ENCODE measurements at regions not wholly inside any gene's neighbourhood (a gene's known extent, or its start where the extent isn't known, plus 50 kb on each side); places are given as distances from the start of the nearest gene placed in this dataset.

- DNase-seq (ENCODE audit: low spot score): no peak
- in situ Hi-C loops (cut with MboI; ENCODE audit: low sequenced_read_pairs, unreplicated experiment): no loop called here
- no peak for TF ChIP-seq CTCF (IDR thresholded peaks at IDR 0.05; ENCODE audit: borderline replicate concordance, control extremely low read depth, extremely low read depth, insufficient read depth, missing control alignments)
Observed at GRCh38 chr10:61251089-61251488, 202.1 kb downstream of the TMEM26 start.

- in situ Hi-C loops (cut with MboI; ENCODE audit: low sequenced_read_pairs, unreplicated experiment): no loop called here
- DNase-seq (ENCODE audit: low spot score): no peak
- no peak for TF ChIP-seq CTCF (IDR thresholded peaks at IDR 0.05; ENCODE audit: borderline replicate concordance, control extremely low read depth, extremely low read depth, insufficient read depth, missing control alignments)
Observed at GRCh38 chr10:61250131-61250530, 203.1 kb downstream of the TMEM26 start.

GRCh38 chr10:61248013-61248412 is 205.2 kb downstream of the TMEM26 start:
- no peak for DNase-seq (ENCODE audit: low spot score)
- in situ Hi-C loops (cut with MboI; ENCODE audit: low sequenced_read_pairs, unreplicated experiment): no loop called here
- TF ChIP-seq CTCF (IDR thresholded peaks at IDR 0.05; ENCODE audit: borderline replicate concordance, control extremely low read depth, extremely low read depth, insufficient read depth, missing control alignments): no peak

- TF ChIP-seq CTCF (IDR thresholded peaks at IDR 0.05; ENCODE audit: borderline replicate concordance, control extremely low read depth, extremely low read depth, insufficient read depth, missing control alignments): no peak
- DNase-seq (ENCODE audit: low spot score): no peak
- in situ Hi-C loops (cut with MboI; ENCODE audit: low sequenced_read_pairs, unreplicated experiment): no loop called here
Observed at GRCh38 chr10:61244261-61244775, 208.9 kb downstream of the TMEM26 start.

GRCh38 chr10:61232780-61233179 is 220.4 kb downstream of the TMEM26 start:
- no peak for TF ChIP-seq CTCF (IDR thresholded peaks at IDR 0.05; ENCODE audit: borderline replicate concordance, control extremely low read depth, extremely low read depth, insufficient read depth, missing control alignments)
- DNase-seq (ENCODE audit: low spot score): no peak
- in situ Hi-C loops (cut with MboI; ENCODE audit: low sequenced_read_pairs, unreplicated experiment): no loop called here

- in situ Hi-C loops (cut with MboI; ENCODE audit: low sequenced_read_pairs, unreplicated experiment): no loop called here
- TF ChIP-seq CTCF (IDR thresholded peaks at IDR 0.05; ENCODE audit: borderline replicate concordance, control extremely low read depth, extremely low read depth, insufficient read depth, missing control alignments): no peak
- DNase-seq (ENCODE audit: low spot score): no peak
Observed at GRCh38 chr10:61225939-61226338, 227.2 kb downstream of the TMEM26 start.

GRCh38 chr10:61223576-61223975 is 229.6 kb downstream of the TMEM26 start:
- no peak for TF ChIP-seq CTCF (IDR thresholded peaks at IDR 0.05; ENCODE audit: borderline replicate concordance, control extremely low read depth, extremely low read depth, insufficient read depth, missing control alignments)
- no peak for DNase-seq (ENCODE audit: low spot score)
- in situ Hi-C loops (cut with MboI; ENCODE audit: low sequenced_read_pairs, unreplicated experiment): no loop called here
